Hepatocyte (in vitro differentiated cells): ENCODE measurements at regions not wholly inside any gene's neighbourhood (a gene's known extent, or its start where the extent isn't known, plus 50 kb on each side); places are given as distances from the start of the nearest gene placed in this dataset.

Experiments used
- DNase-seq: peaks from one replicate; pipeline ENCODE4 v3.0.0-alpha.2; 2016; ENCODE audit warnings: low spot score
- H2AFZ ChIP-seq: fragments of 200-600 bp; sonication (generic); 2 replicates; pipeline ENCODE4 v1.6.0; 2016; ENCODE audit warnings: antibody characterized with exemption, mild to moderate bottlenecking
- H3K27ac ChIP-seq: fragments of 200-600 bp; sonication (generic); 2 replicates; pipeline ENCODE4 v1.5.1; 2016; ENCODE audit warnings: mild to moderate bottlenecking
- H3K27me3 ChIP-seq: fragments of 200-600 bp; sonication (generic); 2 replicates; pipeline ENCODE4 v1.6.1; 2016
- H3K36me3 ChIP-seq: fragments of 200-600 bp; sonication (generic); replicated peaks from 2 replicates; pipeline ENCODE4 v1.5.1; 2016; ENCODE audit warnings: low read depth; ENCODE audit not compliant: insufficient read depth
- H3K4me1 ChIP-seq: fragments of 200-600 bp; sonication (generic); 2 replicates; pipeline ENCODE4 v1.5.1; 2016; ENCODE audit warnings: mild to moderate bottlenecking, moderate library complexity; ENCODE audit not compliant: insufficient read depth
- H3K4me2 ChIP-seq: fragments of 200-600 bp; sonication (generic); 2 replicates; pipeline ENCODE4 v1.6.0; 2016
- H3K4me3 ChIP-seq: fragments of 200-600 bp; sonication (generic); 2 replicates; pipeline ENCODE4 v1.5.1; 2016; ENCODE audit warnings: mild to moderate bottlenecking
- H3K79me2 ChIP-seq: fragments of 200-600 bp; sonication (generic); 2 replicates; pipeline ENCODE4 v1.6.0; 2017; ENCODE audit warnings: mild to moderate bottlenecking
- H3K9me2 ChIP-seq: fragments of 200-600 bp; sonication (generic); replicated peaks from 2 replicates; pipeline ENCODE4 v1.6.0; 2017; ENCODE audit warnings: mild to moderate bottlenecking; ENCODE audit not compliant: insufficient read depth
- H3K9me3 ChIP-seq: fragments of 200-600 bp; sonication (generic); 2 replicates; pipeline ENCODE4 v1.5.1; 2016; ENCODE audit warnings: low read depth, mild to moderate bottlenecking
- H4K20me1 ChIP-seq: fragments of 200-600 bp; sonication (generic); 2 replicates; pipeline ENCODE4 v1.6.0; 2016; ENCODE audit warnings: mild to moderate bottlenecking; ENCODE audit not compliant: insufficient read depth, poor library complexity, severe bottlenecking
- CTCF ChIP-seq: fragments of 200-600 bp; sonication (generic); IDR thresholded peaks from 2 replicates; pipeline ENCODE4 v1.5.1; 2016; ENCODE audit warnings: antibody characterized with exemption, mild to moderate bottlenecking; ENCODE audit not compliant: poor library complexity
- EZH2 ChIP-seq: fragments of 200-600 bp; sonication (generic); IDR thresholded peaks from 2 replicates; pipeline ENCODE4 v1.6.1; 2016; ENCODE audit warnings: antibody characterized with exemption, mild to moderate bottlenecking, borderline replicate concordance
- EZH2phosphoT487 ChIP-seq: fragments of 200-600 bp; sonication (generic); IDR thresholded peaks from one replicate; pipeline ENCODE4 v1.6.1; 2018; ENCODE audit warnings: antibody characterized with exemption, mild to moderate bottlenecking, low read depth, moderate library complexity; ENCODE audit not compliant: unreplicated experiment, severe bottlenecking
- WGBS: methylation state at CpG from one replicate; pipeline ENCODE4 v1.1.6; 2016; ENCODE audit warnings: low lambda C conversion rate; ENCODE audit errors: missing lambda C conversion rate; 5-methylcytosine and 5-hydroxymethylcytosine counted together

GRCh38 chr15:85847031-85847430, 52.3 kb upstream of the KLHL25 start:
- Histone ChIP-seq H3K4me2 (no peak overlapping the region), H3K9me2 (no peaks in the 10 kb centered on the region), H3K27ac (no peak overlapping the region), H4K20me1 (no peaks in the 10 kb centered on the region), H3K4me3 (no peak overlapping the region), H3K79me2 (no peaks in the 10 kb centered on the region), H3K4me1 (no peaks in the 10 kb centered on the region), H3K36me3 (no peaks in the 10 kb centered on the region), H3K9me3 (no peaks in the 10 kb centered on the region), H3K27me3 (peaks cover 6% of the 10 kb centered on the region), H2AFZ (no peak overlapping the region)
- TF ChIP-seq EZH2phosphoT487 (no peak), CTCF (no peak), EZH2 (no peak)
- no peak for DNase-seq
- WGBS: 50% methylated on average over 3 of the region's 3 CpGs

- no peak overlapping the region for H3K27ac ChIP-seq
- no peak for DNase-seq
- peaks cover 6% of the 10 kb centered on the region for H3K27me3 ChIP-seq
- TF ChIP-seq EZH2 (no peak), CTCF (no peak), EZH2phosphoT487 (no peak)
- no peak overlapping the region for H2AFZ ChIP-seq
- no peak overlapping the region for H3K4me2 ChIP-seq
- no peaks in the 10 kb centered on the region for H4K20me1 ChIP-seq
- no peaks in the 10 kb centered on the region for H3K36me3 ChIP-seq
- no peaks in the 10 kb centered on the region for H3K9me2 ChIP-seq
- H3K4me1 ChIP-seq: no peaks in the 10 kb centered on the region
- 90% methylated on average over 11 of the region's 11 CpGs for WGBS
- H3K4me3 ChIP-seq: no peak overlapping the region
- H3K9me3 ChIP-seq: no peaks in the 10 kb centered on the region
- H3K79me2 ChIP-seq: no peaks in the 10 kb centered on the region
Measured at GRCh38 chr15:85849946-85850345, 55.2 kb upstream of the KLHL25 start.

GRCh38 chr15:85852969-85853368, 58.2 kb upstream of the KLHL25 start:
- Histone ChIP-seq H2AFZ (no peak overlapping the region), H3K4me2 (no peak overlapping the region), H3K79me2 (no peaks in the 10 kb centered on the region), H3K27ac (no peak overlapping the region), H3K9me2 (no peaks in the 10 kb centered on the region), H3K36me3 (no peaks in the 10 kb centered on the region), H3K4me1 (no peaks in the 10 kb centered on the region), H4K20me1 (no peaks in the 10 kb centered on the region), H3K27me3 (peaks cover 14% of the 10 kb centered on the region), H3K4me3 (no peak overlapping the region), H3K9me3 (no peaks in the 10 kb centered on the region)
- TF ChIP-seq EZH2phosphoT487 (no peak), CTCF (no peak), EZH2 (no peak)
- DNase-seq: no peak
- 80% methylated on average over 2 of the region's 3 CpGs for WGBS
